Activated CD8-positive, alpha-beta T cell treated with anti-CD3 and anti-CD28 coated beads, Interleukin-2, amount 10 ng/mL, durations not matched to agents 7 days and 5 days (primary cell): ENCODE measurements at regions not wholly inside any gene's neighbourhood (a gene's known extent, or its start where the extent isn't known, plus 50 kb on each side); places are given as distances from the start of the nearest gene placed in this dataset.
"Not testable (repeated sequence)": the region's sequence is repeated elsewhere in the genome, so short reads cannot be mapped to it uniquely, and the experiment has no call there.

Experiments used
- ATAC-seq: fragments of 150-1000 bp; cut with Tn5 transposase; one replicate; pipeline ENCODE4 v1.10.0; 2021; ENCODE audit warnings: moderate library complexity
- CTCF ChIA-PET: fragments of 350-600 bp; sonication (Branson Sonifier 250); formaldehyde crosslinking; loops from one replicate; lab custom pipeline; 2021; ENCODE audit warnings: antibody characterized with exemption; lab: Charles Lee
- POLR2A ChIA-PET: fragments of 350-600 bp; sonication (Branson Sonifier 250); formaldehyde crosslinking; loops from one replicate; lab custom pipeline; 2021; ENCODE audit warnings: antibody characterized with exemption; lab: Charles Lee
- DNase-seq: peaks from one replicate; pipeline ENCODE4 v3.0.0-alpha.2; 2020
- H3K27ac Mint-ChIP-seq: one replicate; pipeline ENCODE4 v1.8.0; 2021; ENCODE audit warnings: mild to moderate bottlenecking, mixed read lengths
- H3K27me3 Mint-ChIP-seq: one replicate; pipeline ENCODE4 v1.8.0; 2021; ENCODE audit warnings: low read depth, mixed read lengths
- H3K36me3 Mint-ChIP-seq: one replicate; pipeline ENCODE4 v1.8.0; 2021; ENCODE audit warnings: low read depth, mixed read lengths
- H3K4me1 Mint-ChIP-seq: one replicate; pipeline ENCODE4 v1.8.0; 2021; ENCODE audit warnings: low read depth, mixed read lengths
- H3K4me3 Mint-ChIP-seq: one replicate; pipeline ENCODE4 v1.8.0; 2021; ENCODE audit warnings: mild to moderate bottlenecking, mixed read lengths
- H3K9me3 Mint-ChIP-seq: one replicate; pipeline ENCODE4 v1.8.0; 2022; ENCODE audit warnings: mixed read lengths; ENCODE audit not compliant: insufficient read depth

- Mint-ChIP-seq H3K27ac (peak overlapping the region; percentile 97), H3K4me3 (peak overlapping the region; percentile 60), H3K4me1 (peaks cover 34% of the 10 kb centered on the region)
- ATAC-seq, CTCF ChIA-PET, POLR2A ChIA-PET, H3K36me3 Mint-ChIP-seq, H3K9me3 Mint-ChIP-seq, DNase-seq, H3K27me3 Mint-ChIP-seq: not testable (repeated sequence)
These were observed 51.5 kb downstream of the PPIAL4A start for GRCh38 chr1:120941066-120941465.

DNA sequence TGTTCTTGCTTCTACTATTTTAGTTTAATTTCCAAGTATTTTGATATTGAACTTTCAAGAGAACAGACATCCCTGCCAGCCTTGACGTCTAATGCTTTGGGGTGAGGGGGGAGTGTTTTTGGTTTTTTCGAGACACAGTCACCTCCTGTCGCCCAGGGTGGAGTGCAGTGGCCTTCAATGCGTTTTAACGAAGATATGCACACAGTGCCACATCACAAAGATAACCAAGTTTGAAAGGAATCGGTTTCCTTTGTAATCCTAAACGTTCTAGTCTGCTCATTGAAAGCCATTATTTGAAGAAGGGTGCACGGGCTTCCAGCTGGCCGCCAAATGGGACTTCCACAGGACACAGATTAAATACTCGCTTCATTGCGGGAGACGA is 52.3 kb downstream of the PPIAL4A start:
- Mint-ChIP-seq H3K4me1 (peaks cover 34% of the 10 kb centered on the region), H3K4me3 (peak overlapping the region; percentile 79), H3K27ac (peak overlapping the region; percentile 97), H3K36me3 (peaks cover 11% of the 10 kb centered on the region)
- DNase-seq, CTCF ChIA-PET, H3K9me3 Mint-ChIP-seq, H3K27me3 Mint-ChIP-seq: not testable (repeated sequence)
- peak; percentile 24 for ATAC-seq
- POLR2A ChIA-PET = interaction anchor here (1.1 to 1.4 kb wide), 2 partner anchors 85 to 91 kb away, joined by 3 to 29 read pairs; no protein-coding TSS in a partner anchor

DNA sequence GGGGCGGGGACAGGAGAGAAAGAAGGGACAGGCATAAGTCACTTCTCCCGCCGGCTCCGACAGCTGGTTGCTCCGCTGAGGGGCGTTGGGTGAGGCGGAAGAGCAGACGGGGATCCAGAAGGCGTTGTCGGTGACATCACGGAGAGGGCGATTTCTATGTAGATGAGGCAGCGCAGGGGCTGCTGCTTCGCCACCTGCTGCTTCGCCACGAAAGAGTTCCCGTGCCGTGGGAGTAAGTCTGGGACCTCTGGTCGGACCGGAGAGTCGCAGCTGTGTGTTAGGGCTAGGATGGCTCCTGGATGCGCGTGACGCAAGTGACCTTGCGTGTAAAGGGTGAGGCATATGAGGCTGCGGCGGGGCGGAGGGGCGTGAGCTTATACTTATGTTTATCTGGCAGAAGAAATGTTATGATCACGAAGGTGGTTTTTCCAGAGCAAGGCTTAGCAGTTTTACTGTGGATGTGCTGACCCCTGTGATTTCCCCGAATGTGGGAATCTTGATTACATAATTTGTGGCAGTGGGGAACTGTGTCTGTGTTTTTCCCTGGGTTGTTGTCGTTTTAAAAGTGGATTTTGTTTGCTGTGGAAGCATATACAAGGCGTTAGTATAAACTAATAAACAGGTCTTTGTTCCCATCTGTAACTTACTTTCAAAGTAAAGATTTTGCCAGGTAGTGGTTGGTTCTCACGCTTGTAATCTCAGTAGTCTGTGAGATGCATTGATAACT is 52.8 kb downstream of the PPIAL4A start:
- DNase-seq = peak; percentile 81
- CTCF ChIA-PET = not testable (repeated sequence)

DNA sequence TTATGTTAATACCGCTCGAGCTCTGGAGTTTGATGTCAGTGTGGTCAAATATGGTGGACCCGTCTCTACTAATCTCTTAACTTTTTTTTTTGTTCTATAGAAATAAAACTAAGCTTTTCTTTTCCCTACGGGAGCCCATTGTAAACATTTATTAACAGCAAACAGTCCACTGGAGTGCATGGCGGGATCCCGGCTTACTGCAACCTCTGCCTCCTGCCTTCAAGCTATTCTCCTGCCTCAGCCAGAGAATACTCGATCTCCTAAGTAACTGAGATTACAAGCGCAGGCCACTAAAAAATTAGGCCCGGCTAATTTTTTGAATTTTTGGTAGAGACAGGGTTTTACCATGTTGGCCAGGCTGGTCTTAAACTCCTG is 53.4 kb downstream of the PPIAL4A start:
- peaks cover 10% of the 10 kb centered on the region for H3K36me3 Mint-ChIP-seq
- H3K9me3 Mint-ChIP-seq, CTCF ChIA-PET, DNase-seq, H3K27me3 Mint-ChIP-seq, ATAC-seq: not testable (repeated sequence)
- POLR2A ChIA-PET = interaction anchor here (1.4 kb wide), 1 partner anchor 92 kb away, joined by 29 read pairs; no protein-coding TSS in a partner anchor
- peak overlapping the region; percentile 97 for H3K27ac Mint-ChIP-seq
- H3K4me1 Mint-ChIP-seq = peaks cover 32% of the 10 kb centered on the region
- H3K4me3 Mint-ChIP-seq = peak overlapping the region; percentile 79

More for the DNA sequence above, 52.8 kb downstream of the PPIAL4A start:
- H3K9me3 Mint-ChIP-seq, H3K27me3 Mint-ChIP-seq: not testable (repeated sequence)
- Mint-ChIP-seq H3K27ac (peak overlapping the region; percentile 97), H3K36me3 (peaks cover 12% of the 10 kb centered on the region), H3K4me1 (peaks cover 34% of the 10 kb centered on the region), H3K4me3 (peak overlapping the region; percentile 79)
- ATAC-seq = peak; percentile 79
- POLR2A ChIA-PET = interaction anchor here (1.1 to 1.4 kb wide), 2 partner anchors 86 to 92 kb away, joined by 3 to 29 read pairs; no protein-coding TSS in a partner anchor

DNA sequence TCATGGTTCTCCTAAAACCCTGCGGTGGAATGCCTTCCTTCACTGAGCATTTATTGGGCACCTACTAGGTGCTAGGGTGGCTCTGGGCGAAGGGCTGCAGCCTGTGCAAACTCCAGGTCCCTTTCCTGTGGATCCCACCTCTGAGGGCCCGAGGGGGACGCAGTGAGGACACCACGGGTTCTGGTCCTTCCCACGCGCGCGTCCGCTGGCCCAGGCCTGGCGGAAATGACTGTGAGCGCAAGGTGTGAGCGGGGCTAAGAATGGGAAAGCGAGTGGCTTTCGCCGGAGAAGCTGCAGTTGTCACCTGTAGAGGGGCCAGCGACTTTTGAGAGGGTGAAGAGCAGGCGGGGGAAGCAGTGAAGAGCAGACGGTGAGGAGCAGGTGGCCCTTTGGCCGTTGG is 55.1 kb downstream of the PPIAL4A start:
- H3K4me3 Mint-ChIP-seq, H3K27ac Mint-ChIP-seq, H3K9me3 Mint-ChIP-seq, H3K36me3 Mint-ChIP-seq, POLR2A ChIA-PET, DNase-seq, H3K27me3 Mint-ChIP-seq, CTCF ChIA-PET, ATAC-seq: not testable (repeated sequence)
- H3K4me1 Mint-ChIP-seq = peaks cover 23% of the 10 kb centered on the region

GRCh38 chr1:120945122-120945521 is 55.6 kb downstream of the PPIAL4A start:
- H3K9me3 Mint-ChIP-seq, CTCF ChIA-PET, POLR2A ChIA-PET, H3K36me3 Mint-ChIP-seq, H3K27ac Mint-ChIP-seq, H3K27me3 Mint-ChIP-seq, H3K4me3 Mint-ChIP-seq, ATAC-seq, DNase-seq: not testable (repeated sequence)
- H3K4me1 Mint-ChIP-seq = peaks cover 22% of the 10 kb centered on the region

DNA sequence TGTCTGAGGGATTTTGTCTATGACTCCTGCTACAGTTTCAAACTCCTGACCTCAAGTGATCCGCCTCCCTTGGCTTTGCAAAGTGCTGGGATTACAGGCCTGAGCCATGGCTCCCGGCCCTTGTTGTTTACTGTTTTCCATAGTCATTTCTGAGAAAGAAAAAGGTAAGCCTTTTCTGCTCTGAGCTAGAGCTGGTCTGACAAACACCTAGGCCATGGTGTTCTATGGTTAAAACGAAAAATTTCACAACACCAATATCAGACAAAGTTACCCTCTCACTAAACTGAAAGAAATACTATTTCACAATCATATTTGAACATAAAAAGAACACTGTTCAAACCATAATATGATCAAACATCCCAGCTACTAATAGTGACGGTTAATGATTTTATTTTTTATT is 57.5 kb downstream of the PPIAL4A start:
- DNase-seq, H3K36me3 Mint-ChIP-seq, H3K27ac Mint-ChIP-seq, H3K27me3 Mint-ChIP-seq, POLR2A ChIA-PET, ATAC-seq, H3K9me3 Mint-ChIP-seq, H3K4me3 Mint-ChIP-seq, CTCF ChIA-PET: not testable (repeated sequence)
- peaks cover 11% of the 10 kb centered on the region for H3K4me1 Mint-ChIP-seq

- POLR2A ChIA-PET, CTCF ChIA-PET: not testable (repeated sequence)
These were observed 60.2 kb downstream of the PPIAL4A start for GRCh38 chr1:120949724-120950123.

GRCh38 chr1:120950633-120951032 is 61.1 kb downstream of the PPIAL4A start:
- POLR2A ChIA-PET, ATAC-seq, DNase-seq, H3K9me3 Mint-ChIP-seq, H3K4me1 Mint-ChIP-seq, H3K27me3 Mint-ChIP-seq, H3K27ac Mint-ChIP-seq, H3K4me3 Mint-ChIP-seq, CTCF ChIA-PET: not testable (repeated sequence)
- peaks cover 25% of the 10 kb centered on the region for H3K36me3 Mint-ChIP-seq

More at GRCh38 chr1:120949724-120950123, 60.2 kb downstream of the PPIAL4A start:
- not testable (repeated sequence) for DNase-seq, H3K27me3 Mint-ChIP-seq, H3K4me1 Mint-ChIP-seq, ATAC-seq, H3K9me3 Mint-ChIP-seq, H3K27ac Mint-ChIP-seq, H3K4me3 Mint-ChIP-seq
- peaks cover 19% of the 10 kb centered on the region for H3K36me3 Mint-ChIP-seq

- H3K4me1 Mint-ChIP-seq, H3K27me3 Mint-ChIP-seq, ATAC-seq, H3K4me3 Mint-ChIP-seq, CTCF ChIA-PET, DNase-seq, H3K27ac Mint-ChIP-seq, POLR2A ChIA-PET, H3K9me3 Mint-ChIP-seq: not testable (repeated sequence)
- H3K36me3 Mint-ChIP-seq = peaks cover 29% of the 10 kb centered on the region
These were observed 61.5 kb downstream of the PPIAL4A start for GRCh38 chr1:120951100-120951499.

DNA sequence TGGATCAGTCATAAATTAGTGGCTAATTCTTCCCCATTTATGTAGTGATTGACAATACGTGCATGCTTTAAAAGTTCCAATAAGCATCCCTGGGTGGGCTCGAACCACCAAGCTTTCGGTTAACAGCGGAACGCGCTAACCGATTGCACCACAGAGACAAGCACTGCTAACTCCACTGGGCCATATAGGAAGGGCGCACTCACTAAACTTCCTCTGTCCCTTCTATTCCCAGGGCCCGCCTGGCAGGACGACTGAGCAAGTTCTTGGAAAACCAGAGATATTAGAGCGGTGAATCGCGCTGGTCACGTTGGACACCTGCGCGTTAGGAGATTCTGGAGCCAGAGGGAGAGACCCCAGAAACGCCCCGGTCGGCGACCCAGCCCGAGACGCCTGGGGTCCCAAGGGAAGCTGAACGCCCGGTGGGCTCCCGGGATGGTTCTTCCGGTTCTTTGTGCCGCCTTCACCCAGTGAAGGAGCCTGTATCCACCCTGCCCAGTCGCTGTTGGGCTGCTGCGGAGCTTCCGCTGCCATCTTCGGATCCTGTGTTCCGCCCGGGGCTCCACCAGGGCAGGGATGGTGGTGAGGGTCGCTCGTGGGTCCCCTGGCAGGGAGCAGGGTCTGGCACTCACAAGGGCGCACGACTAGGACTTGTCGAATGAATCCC is 62.8 kb downstream of the PPIAL4A start:
- H3K4me3 Mint-ChIP-seq, H3K27me3 Mint-ChIP-seq, H3K4me1 Mint-ChIP-seq, ATAC-seq, POLR2A ChIA-PET, DNase-seq, CTCF ChIA-PET, H3K27ac Mint-ChIP-seq, H3K9me3 Mint-ChIP-seq: not testable (repeated sequence)
- peaks cover 32% of the 10 kb centered on the region for H3K36me3 Mint-ChIP-seq

GRCh38 chr1:120952871-120953265 is 63.3 kb downstream of the PPIAL4A start:
- H3K4me3 Mint-ChIP-seq, POLR2A ChIA-PET, H3K27ac Mint-ChIP-seq, H3K9me3 Mint-ChIP-seq, H3K4me1 Mint-ChIP-seq, H3K27me3 Mint-ChIP-seq, CTCF ChIA-PET, ATAC-seq, DNase-seq: not testable (repeated sequence)
- H3K36me3 Mint-ChIP-seq = peaks cover 32% of the 10 kb centered on the region
